A673 (cell line): ENCODE measurements at regions not wholly inside any gene's neighbourhood (a gene's known extent, or its start where the extent isn't known, plus 50 kb on each side); places are given as distances from the start of the nearest gene placed in this dataset.
"Not testable (repeated sequence)": the region's sequence is repeated elsewhere in the genome, so short reads cannot be mapped to it uniquely, and the experiment has no call there.

Source experiments
- BruUV-seq: library from RNA; stranded (reverse); fragments of 400-500 nt; replicated peaks from 2 replicates; lab custom pipeline; 2021; lab: Mats Ljungman, UMichigan
- CTCF ChIA-PET: fragments of 300-600 bp; sonication (Branson Sonifier 250); formaldehyde crosslinking; loops from one replicate; lab custom pipeline; 2022; ENCODE audit warnings: antibody characterized with exemption; lab: Charles Lee
- POLR2A ChIA-PET: fragments of 300-600 bp; sonication (Branson Sonifier 250); formaldehyde crosslinking; loops from one replicate; lab custom pipeline; 2022; ENCODE audit warnings: antibody characterized with exemption; ENCODE audit not compliant: low non-redundant PET; lab: Charles Lee
- DNase-seq: peaks from one replicate; pipeline ENCODE4 v3.0.0-alpha.2; 2015; ENCODE audit warnings: low spot score
- H3K27ac ChIP-seq: fragments of 200-600 bp; sonication (generic); 2 replicates; pipeline ENCODE4 v1.5.1; 2016; ENCODE audit warnings: mixed run types, low read depth, mild to moderate bottlenecking, mixed read lengths, antibody characterized with exemption, low read length; ENCODE audit not compliant: poor library complexity, severe bottlenecking
- H3K27me3 ChIP-seq: fragments of 200-600 bp; sonication (generic); replicated peaks from 2 replicates; pipeline ENCODE4 v1.6.1; 2017; ENCODE audit warnings: mixed run types, low read depth, mild to moderate bottlenecking, mixed read lengths, antibody characterized with exemption, low read length; ENCODE audit not compliant: insufficient read depth, poor library complexity
- H3K36me3 ChIP-seq: fragments of 200-600 bp; sonication (generic); 2 replicates; pipeline ENCODE4 v1.6.1; 2016; ENCODE audit warnings: mixed run types, mild to moderate bottlenecking, mixed read lengths, antibody characterized with exemption, low read length; ENCODE audit not compliant: insufficient read depth, poor library complexity, severe bottlenecking
- H3K4me1 ChIP-seq: fragments of 200-600 bp; sonication (generic); 2 replicates; pipeline ENCODE4 v1.6.1; 2017; ENCODE audit warnings: mixed run types, mild to moderate bottlenecking, mixed read lengths, antibody characterized with exemption, low read length; ENCODE audit not compliant: insufficient read depth, poor library complexity, severe bottlenecking
- H3K4me3 ChIP-seq: fragments of 200-600 bp; sonication (generic); 2 replicates; pipeline ENCODE4 v1.5.1; 2016; ENCODE audit warnings: low read depth, mixed run types, mild to moderate bottlenecking, mixed read lengths, low read length; ENCODE audit not compliant: poor library complexity, severe bottlenecking
- H3K9me3 ChIP-seq: fragments of 200-600 bp; sonication (generic); 2 replicates; pipeline ENCODE4 v1.6.1; 2016; ENCODE audit warnings: mixed run types, low read depth, mild to moderate bottlenecking, mixed read lengths, antibody characterized with exemption, low read length; ENCODE audit not compliant: poor library complexity, severe bottlenecking
- intact Hi-C: fragments of 100-400 bp; cut with micrococcal nuclease; formaldehyde crosslinking; loops from one replicate; pipeline ENCODE4 v1.10.0; 2022; ENCODE audit not compliant: unreplicated experiment

DNA sequence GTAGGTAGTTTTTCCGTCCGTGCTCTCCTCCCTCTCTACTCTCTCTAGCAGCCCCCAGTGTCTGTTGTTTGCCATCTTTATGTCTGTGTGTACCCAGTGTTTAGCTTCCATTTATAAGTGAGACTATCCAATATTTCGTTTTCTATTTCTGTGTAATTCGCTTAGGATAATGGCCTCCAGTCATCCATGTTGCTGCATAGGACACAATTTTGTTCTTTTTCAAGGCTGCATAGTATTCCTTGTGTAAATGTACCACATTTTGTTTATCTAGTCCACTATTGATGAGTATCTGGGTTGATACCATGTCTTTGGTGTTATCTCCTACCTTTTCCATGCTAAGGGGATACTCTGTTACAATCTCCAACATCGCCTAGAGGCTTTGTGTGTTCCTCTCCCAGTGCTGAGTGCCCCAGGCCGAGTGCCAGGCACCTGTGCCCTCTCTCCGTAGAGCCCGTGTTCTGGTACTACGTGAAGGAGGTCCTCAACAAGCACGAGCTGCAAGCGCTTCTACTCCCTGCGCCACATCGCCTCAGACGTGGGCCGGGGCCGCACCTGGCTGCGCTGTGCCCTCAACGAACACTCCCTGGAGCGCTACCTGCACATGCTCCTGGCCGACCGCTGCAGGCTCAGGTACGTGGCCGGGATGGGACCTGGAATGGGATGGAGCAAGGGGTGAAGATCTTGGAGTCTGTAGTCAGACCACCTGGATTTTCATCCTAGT lies 51.0 kb downstream of the NPIPB11 start:
- H3K27me3 ChIP-seq, H3K27ac ChIP-seq, H3K36me3 ChIP-seq, intact Hi-C loops, CTCF ChIA-PET, BruUV-seq, H3K4me3 ChIP-seq, DNase-seq, H3K9me3 ChIP-seq, H3K4me1 ChIP-seq: not testable (repeated sequence)
- POLR2A ChIA-PET = interaction anchor here (0.6 kb wide), 1 partner anchor 522 kb away, joined by 5 read pairs; no protein-coding TSS in a partner anchor

DNA sequence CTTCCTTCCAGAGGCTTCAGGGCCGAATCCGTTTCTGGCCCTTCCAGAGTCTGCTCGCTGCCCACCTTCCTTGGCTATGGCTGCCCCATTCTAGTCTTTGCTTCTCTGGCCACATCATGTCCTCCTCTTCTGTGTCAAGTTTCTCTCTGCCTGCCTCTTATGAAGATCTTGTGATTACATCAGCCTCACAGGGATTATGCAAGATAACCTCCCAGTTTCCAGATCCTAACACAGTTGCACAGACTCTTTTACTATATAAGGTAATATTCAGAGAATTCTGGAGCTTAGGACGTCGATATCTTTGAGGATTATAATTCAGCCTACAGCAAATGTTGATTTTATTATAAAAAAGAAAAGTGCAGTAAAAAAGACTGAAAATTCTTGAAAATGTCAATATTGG lies 52.1 kb downstream of the NPIPB11 start:
- BruUV-seq, H3K4me3 ChIP-seq, CTCF ChIA-PET, H3K27me3 ChIP-seq, POLR2A ChIA-PET, H3K36me3 ChIP-seq, DNase-seq, intact Hi-C loops, H3K9me3 ChIP-seq, H3K4me1 ChIP-seq, H3K27ac ChIP-seq: not testable (repeated sequence)

DNA sequence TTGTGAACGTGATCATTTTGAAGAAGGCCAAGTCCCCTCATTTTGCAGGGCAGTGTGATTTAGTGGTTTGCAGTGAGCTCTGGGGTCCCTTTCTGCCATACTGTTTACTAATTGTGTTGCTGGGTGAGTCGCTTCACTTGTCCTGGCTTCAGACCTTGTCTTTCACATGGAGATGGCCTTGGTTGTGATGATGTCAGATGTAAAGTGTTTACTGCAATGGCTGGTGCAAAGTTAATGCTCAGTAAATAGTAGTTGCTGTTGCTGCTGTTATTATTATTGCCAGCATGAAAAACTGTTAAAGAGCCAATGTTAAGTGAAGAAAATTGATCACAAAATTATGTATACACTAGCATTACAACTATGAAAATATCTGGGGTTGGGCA lies 53.9 kb downstream of the NPIPB11 start:
- BruUV-seq, H3K4me1 ChIP-seq, CTCF ChIA-PET, DNase-seq, H3K36me3 ChIP-seq, H3K27me3 ChIP-seq, POLR2A ChIA-PET, H3K27ac ChIP-seq, intact Hi-C loops, H3K9me3 ChIP-seq, H3K4me3 ChIP-seq: not testable (repeated sequence)

DNA sequence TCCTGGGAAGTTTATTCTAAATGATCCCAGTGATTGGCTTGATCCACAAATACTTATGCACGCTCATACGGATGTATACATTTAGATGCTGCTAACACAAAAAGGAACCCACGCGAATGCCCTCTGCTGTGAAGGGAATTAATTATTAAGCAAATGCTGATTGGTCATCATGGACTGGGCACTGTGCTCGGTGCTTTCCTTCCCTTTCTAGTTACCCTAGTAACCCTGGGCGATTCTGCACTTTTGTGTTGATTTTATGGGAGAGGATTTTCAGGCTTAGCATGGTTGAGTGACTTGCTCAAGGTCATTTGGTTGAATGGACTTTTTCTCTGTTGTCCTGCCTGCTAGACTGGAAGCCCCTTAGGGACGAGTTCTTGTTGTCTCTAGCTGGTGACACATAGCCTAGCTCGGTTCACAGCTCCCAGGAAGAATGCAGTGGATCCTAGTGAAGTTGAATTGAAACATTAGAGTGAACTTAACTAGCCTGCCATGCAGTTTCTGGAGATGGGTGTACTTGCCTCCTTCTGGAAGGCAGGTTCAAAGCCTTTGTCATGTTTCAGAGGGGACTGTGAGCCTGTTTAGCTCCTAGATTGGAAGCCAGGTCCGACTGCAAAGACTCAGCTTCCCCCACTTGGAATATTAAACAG lies 54.4 kb downstream of the NPIPB11 start:
- BruUV-seq, H3K9me3 ChIP-seq, H3K27ac ChIP-seq, DNase-seq, H3K4me3 ChIP-seq, CTCF ChIA-PET, H3K4me1 ChIP-seq, H3K27me3 ChIP-seq, intact Hi-C loops, POLR2A ChIA-PET, H3K36me3 ChIP-seq: not testable (repeated sequence)

DNA sequence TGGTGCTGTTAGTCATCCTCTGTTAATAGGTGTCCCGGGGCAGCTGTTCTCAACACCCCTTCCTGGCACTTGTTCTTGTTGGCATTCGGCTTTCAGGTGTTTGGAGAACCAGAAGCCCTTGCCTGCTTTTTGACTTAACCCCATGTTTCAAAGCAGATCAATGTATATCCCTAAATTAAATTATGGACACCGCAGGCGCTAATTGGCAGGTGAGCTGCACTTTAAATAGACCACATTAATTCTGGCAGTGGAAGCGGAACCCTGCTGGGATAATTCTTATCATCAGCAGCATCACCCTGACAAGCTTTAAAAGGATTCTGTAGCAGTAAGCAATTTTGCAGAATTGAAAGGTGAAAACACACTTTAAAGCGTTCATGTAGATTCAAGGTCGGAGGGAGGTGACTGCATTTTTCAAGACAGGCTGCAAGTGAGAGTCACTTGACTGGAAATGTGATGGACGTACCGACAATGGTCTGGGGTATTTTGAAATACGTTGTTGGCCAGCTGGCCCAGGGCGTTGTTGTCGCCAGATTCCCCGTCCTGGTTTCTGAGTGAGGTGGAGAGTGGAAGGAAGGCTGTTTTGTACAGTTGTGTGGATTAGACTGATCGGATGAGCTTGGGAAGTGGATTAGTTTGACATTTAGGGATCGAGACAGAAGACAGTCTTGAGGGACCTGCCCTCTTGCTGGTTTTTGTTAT lies 55.1 kb downstream of the NPIPB11 start:
- intact Hi-C loops, H3K27ac ChIP-seq, POLR2A ChIA-PET, H3K27me3 ChIP-seq, H3K4me1 ChIP-seq, H3K36me3 ChIP-seq, DNase-seq, BruUV-seq, H3K9me3 ChIP-seq, H3K4me3 ChIP-seq, CTCF ChIA-PET: not testable (repeated sequence)

DNA sequence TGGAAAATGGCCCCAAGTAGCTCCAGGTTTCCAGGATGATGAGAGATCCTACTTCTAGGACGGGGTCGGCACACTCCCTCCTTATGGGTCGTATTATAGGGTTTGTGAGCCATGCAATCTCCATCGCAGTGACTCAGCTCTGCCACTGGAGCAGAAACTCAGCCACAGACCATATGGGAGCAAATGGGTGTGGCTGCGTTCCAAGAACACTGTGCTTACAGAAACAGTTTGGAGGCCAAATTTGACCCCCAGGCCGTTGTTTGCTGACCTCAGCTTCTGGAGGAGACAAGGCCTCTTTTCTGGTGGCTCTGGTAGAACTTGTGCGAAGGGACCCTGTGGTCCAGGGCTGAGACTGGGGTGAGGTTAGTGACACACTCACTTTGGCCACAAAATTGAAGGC lies 56.5 kb downstream of the NPIPB11 start:
- BruUV-seq, H3K36me3 ChIP-seq, intact Hi-C loops, H3K9me3 ChIP-seq, H3K4me1 ChIP-seq, POLR2A ChIA-PET, DNase-seq, H3K4me3 ChIP-seq, H3K27me3 ChIP-seq, H3K27ac ChIP-seq, CTCF ChIA-PET: not testable (repeated sequence)

DNA sequence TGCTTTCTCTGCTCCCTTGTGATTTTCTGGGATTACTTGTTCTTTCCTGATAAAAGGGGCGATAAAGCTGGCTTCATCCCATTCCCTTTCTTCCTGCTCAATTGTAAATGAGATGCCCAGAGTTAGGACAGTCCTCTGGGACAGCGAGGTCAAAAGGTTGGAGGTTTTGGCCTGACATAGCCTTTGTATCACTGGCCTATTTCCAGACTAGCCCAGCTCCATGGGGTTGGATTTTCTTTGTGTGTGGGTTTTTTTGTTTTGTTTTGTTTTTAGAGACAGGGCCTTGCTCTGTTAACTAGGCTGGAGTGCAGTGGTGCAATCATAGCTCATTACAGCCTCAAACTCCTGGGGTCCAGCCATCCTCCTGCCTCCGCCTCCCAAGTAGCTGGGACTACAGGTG lies 57.8 kb downstream of the NPIPB11 start:
- H3K27ac ChIP-seq, H3K27me3 ChIP-seq, DNase-seq, intact Hi-C loops, H3K9me3 ChIP-seq, H3K4me3 ChIP-seq, H3K4me1 ChIP-seq, CTCF ChIA-PET, H3K36me3 ChIP-seq, POLR2A ChIA-PET, BruUV-seq: not testable (repeated sequence)
